OCI-LY7 (cell line): ENCODE measurements at regions not wholly inside any gene's neighbourhood (a gene's known extent, or its start where the extent isn't known, plus 50 kb on each side); places are given as distances from the start of the nearest gene placed in this dataset.

Source experiments
- CTCF ChIP-seq: fragments of 200-600 bp; sonication (generic); conservative IDR thresholded peaks from 2 replicates; pipeline ENCODE4 v1.5.1; 2014; ENCODE audit warnings: mild to moderate bottlenecking, antibody characterized with exemption, low read length, moderate library complexity, mixed read lengths
- EZH2phosphoT487 ChIP-seq: fragments of 200-600 bp; sonication (generic); IDR thresholded peaks from 2 replicates; pipeline ENCODE4 v1.6.1; 2018; ENCODE audit warnings: low read depth, borderline replicate concordance, mild to moderate bottlenecking, mixed run types, antibody characterized with exemption, low read length, moderate library complexity, mixed read lengths

GRCh38 chr14:98230411-98230810, 1041.6 kb downstream of the BCL11B start:
- TF ChIP-seq CTCF = no peak
- TF ChIP-seq EZH2phosphoT487 = no peak
